ENCODE measurements at regions not wholly inside any gene's neighbourhood (a gene's known extent, or its start where the extent isn't known, plus 50 kb on each side); places are given as distances from the start of the nearest gene placed in this dataset.
"Not testable (repeated sequence)": the region's sequence is repeated elsewhere in the genome, so short reads cannot be mapped to it uniquely, and the experiment has no call there.

DNA sequence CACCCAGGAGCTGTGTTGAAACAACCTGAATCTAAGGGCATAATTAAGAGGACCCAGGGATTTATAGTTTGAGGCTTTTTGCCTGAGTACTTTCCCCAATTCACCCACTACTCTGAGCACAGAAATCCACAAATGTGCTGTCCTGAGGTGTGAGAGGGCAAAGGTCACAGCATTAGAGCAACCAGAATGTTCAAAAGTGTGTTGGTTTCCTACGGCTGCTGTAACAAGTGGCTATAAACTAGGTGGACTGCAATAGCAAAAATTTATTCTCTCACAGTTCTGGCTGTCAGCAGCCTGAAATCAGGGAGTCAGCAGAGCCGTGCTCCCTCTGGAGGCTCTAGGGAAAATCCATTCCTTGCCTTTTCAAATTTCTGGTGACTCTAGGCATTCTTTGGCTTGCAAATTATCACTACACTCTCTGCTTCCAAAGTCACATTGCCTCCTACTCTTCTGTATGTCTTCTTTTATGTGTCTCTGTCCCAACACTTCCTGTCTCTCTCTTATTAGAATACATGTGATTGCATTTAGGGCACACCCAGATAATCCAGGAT is 91.4 kb upstream of the TACR1 start:
- Histone ChIP-seq H3K4me3 (ENCODE audit: low read length) (no peak overlapping the region), H3K4me1 (ENCODE audit: insufficient read depth, low read length) (peaks cover 14% of the 10 kb centered on the region)

DNA sequence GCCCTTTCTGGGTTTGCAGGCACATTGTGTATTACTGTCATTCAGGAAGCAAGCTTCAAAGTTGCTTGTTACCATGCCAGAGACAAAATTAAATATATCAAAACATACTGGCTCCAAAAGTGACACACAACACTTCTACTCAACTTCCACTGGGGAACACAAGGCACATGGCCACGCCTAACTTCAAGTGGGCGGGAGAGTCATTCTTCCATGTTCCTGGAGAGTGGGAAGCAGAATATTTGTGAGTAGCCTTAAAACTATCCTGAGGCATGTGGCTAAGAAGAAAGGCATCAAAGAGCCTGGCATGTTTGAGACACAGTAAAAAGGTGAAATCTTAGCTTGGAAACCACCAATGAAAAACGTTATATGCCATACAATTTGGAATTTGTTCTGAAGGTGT is 90.5 kb upstream of the TACR1 start:
- peaks cover 14% of the 10 kb centered on the region for H3K4me1 ChIP-seq (ENCODE audit: insufficient read depth, low read length)
- H3K27me3 ChIP-seq (ENCODE audit: insufficient read depth, low read length) = no peaks in the 10 kb centered on the region
- H3K4me3 ChIP-seq (ENCODE audit: low read length) = no peak overlapping the region
- no peaks in the 10 kb centered on the region for H3K9me3 ChIP-seq (ENCODE audit: low read depth, low read length)

More for the DNA sequence above, 91.4 kb upstream of the TACR1 start:
- no peaks in the 10 kb centered on the region for H3K9me3 ChIP-seq (ENCODE audit: low read depth, low read length)
- no peaks in the 10 kb centered on the region for H3K27me3 ChIP-seq (ENCODE audit: insufficient read depth, low read length)

DNA sequence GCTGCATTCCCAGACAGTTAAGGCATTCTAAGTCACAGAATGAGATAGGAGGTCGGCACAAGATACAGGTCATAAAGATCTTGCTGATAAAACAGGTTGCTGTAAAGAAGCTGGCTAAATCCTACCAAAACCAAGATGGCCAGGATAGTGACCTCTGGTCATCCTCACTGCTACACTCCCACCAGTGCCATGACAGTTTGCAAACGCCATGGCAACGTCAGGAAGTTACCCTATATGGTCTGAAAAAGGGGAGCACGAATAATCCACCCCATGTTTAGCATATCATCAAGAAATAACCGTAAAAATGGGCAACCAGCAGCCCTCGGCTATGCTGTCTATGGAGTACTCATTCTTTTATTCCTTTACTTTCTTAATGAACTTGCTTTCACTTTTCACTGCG is 89.9 kb upstream of the TACR1 start:
- not testable (repeated sequence) for H3K9me3 ChIP-seq (ENCODE audit: low read depth, low read length); H3K27me3 ChIP-seq (ENCODE audit: insufficient read depth, low read length); H3K4me3 ChIP-seq (ENCODE audit: low read length)
- H3K4me1 ChIP-seq (ENCODE audit: insufficient read depth, low read length) = peaks cover 14% of the 10 kb centered on the region

DNA sequence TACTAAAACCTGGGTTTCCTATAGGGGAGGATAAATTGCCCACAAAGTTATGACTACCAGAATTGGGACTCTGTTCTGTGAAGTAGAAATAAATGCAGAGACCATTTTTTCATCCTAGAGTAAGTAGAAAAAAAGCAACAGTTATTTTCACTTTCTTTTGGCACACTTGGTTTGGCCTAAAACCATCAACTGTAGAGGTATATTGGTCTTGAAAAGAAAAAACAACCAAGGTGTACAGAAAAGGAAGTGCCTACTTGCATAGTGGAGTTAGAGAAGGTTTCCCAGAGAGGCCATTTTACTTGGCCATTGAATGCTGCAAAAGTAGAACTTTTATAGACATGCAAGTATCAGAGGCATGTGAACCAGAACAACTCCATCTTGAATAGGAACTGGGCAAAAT is 89.4 kb upstream of the TACR1 start:
- Histone ChIP-seq H3K4me3 (ENCODE audit: low read length) (no peak overlapping the region), H3K27me3 (ENCODE audit: insufficient read depth, low read length) (no peaks in the 10 kb centered on the region), H3K9me3 (ENCODE audit: low read depth, low read length) (no peaks in the 10 kb centered on the region), H3K4me1 (ENCODE audit: insufficient read depth, low read length) (peaks cover 14% of the 10 kb centered on the region)

DNA sequence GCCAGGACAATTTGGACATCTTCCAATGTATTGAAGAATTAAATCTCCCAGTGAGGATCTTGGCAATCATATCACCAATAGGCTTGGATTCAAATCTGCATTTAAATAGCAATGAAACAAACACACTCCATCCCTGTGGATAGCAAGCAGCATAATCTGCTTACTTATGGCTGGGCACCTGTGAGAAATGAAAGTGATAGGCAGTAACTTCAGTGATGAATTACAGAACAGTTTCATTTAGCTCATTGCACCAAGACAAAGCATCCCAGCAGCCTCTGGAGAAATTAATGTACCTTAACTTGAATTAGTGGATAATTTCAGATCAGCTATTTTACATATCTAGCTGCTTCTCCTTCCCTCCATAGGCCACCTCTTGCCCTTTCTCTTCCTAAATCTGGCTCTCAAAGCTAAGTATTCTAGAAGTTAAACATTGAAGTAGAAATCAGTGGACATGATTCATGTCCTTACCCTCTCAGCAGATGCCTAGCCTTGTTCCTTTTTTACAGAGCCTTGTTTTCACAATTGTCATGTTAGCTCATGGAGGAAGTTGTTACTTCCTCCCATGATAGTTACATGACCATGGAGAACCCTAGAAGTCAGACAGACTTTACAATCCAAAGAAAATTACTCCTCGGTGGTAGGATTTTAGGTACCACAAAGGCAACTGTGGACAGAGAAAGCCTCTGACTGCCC is 88.5 kb upstream of the TACR1 start:
- Histone ChIP-seq H3K9me3 (ENCODE audit: low read depth, low read length) (no peaks in the 10 kb centered on the region), H3K4me1 (ENCODE audit: insufficient read depth, low read length) (peaks cover 14% of the 10 kb centered on the region), H3K27me3 (ENCODE audit: insufficient read depth, low read length) (no peaks in the 10 kb centered on the region), H3K4me3 (ENCODE audit: low read length) (no peak overlapping the region)

DNA sequence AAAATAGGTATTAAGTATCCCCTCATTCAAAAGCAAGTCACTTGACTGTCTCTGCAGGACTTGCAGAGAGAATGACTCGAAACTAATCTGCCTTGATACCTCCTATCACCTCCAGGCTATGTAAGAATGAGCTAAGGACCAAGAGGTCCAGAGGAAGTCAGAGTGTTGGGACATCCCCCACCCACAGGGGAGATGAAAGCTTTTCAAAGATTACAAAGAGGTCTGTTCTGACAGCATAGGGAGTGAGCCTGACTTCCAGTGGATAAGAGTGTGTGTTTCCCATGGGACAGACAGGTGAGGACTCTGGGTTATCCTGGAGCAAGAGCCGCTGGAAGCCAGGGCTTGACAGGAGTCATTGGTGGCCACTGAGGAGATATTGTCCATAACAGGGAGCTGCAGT is 85.0 kb upstream of the TACR1 start:
- Histone ChIP-seq H3K4me3 (ENCODE audit: low read length) (no peak overlapping the region), H3K27me3 (ENCODE audit: insufficient read depth, low read length) (no peaks in the 10 kb centered on the region), H3K4me1 (ENCODE audit: insufficient read depth, low read length) (peaks cover 14% of the 10 kb centered on the region), H3K9me3 (ENCODE audit: low read depth, low read length) (no peaks in the 10 kb centered on the region)

DNA sequence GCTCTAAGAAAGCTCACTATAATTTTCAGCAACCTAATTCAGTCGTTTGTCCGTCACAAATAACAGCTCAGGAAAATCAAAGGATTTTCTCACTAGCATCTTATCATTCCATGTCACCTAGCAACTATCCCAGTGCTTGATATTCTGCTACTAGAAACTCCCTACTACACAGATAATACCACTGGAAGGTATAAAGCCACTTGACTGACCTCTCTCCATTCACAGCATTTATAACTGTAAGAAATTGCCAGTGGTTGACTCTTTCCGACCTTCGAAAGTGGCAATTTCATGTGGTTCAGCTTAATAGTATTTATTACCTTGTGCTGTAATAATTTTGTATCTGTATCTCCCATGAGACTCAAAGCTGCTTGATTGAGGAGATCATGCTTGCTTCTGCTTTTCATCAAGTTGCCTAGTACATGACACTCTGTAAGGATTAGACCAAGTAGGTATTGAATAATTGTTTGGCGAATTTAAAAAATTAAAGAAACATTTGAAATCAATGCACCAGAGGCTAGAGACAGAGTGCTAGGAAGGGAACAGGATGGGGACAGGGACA is 79.6 kb upstream of the TACR1 start:
- Histone ChIP-seq H3K27me3 (ENCODE audit: insufficient read depth, low read length) (no peaks in the 10 kb centered on the region), H3K9me3 (ENCODE audit: low read depth, low read length) (peaks cover under 1% of the 10 kb centered on the region), H3K4me3 (ENCODE audit: low read length) (no peak overlapping the region), H3K4me1 (ENCODE audit: insufficient read depth, low read length) (no peaks in the 10 kb centered on the region)

DNA sequence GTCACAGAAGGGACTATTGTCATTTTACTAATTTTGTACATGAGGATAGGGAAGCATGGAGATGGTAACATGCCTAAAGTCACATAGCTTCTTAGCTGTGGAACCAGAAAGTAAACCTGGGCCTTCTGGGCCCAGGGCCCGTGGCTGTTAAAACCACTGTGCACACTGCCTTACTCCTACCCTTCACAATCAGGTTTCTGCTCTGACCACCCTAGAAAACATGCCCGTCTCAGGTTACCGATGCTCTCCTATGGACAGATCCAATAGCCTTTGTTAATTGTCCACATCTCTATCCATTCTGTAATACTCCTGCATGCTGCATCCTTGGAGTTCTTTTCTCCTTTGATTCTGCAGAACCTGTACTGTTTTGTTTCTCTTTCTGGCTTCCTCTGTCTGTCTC is 79.0 kb upstream of the TACR1 start:
- no peak overlapping the region for H3K4me3 ChIP-seq (ENCODE audit: low read length)
- H3K9me3 ChIP-seq (ENCODE audit: low read depth, low read length) = peaks cover 6% of the 10 kb centered on the region
- H3K4me1 ChIP-seq (ENCODE audit: insufficient read depth, low read length) = no peaks in the 10 kb centered on the region
- H3K27me3 ChIP-seq (ENCODE audit: insufficient read depth, low read length) = no peaks in the 10 kb centered on the region

DNA sequence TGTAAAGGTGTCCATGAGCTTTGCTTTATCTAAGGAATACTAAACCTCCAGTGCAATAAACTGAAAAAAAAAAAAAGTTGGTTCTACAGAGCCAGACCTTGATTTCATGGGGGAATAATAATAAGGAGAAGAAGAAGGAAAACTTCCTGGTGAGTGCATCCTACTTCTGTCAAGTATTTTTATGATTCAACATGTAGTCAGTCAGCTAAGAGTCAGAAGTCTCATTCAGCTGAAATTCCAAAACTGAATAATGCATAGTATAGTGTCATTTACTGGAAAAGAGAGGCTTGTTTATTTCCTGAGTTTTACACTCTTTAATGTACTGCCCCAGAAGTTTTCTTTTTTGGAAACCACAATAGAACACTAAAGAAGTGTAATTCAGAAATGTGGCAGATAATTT is 77.8 kb upstream of the TACR1 start:
- no peaks in the 10 kb centered on the region for H3K4me1 ChIP-seq (ENCODE audit: insufficient read depth, low read length)
- peaks cover 7% of the 10 kb centered on the region for H3K9me3 ChIP-seq (ENCODE audit: low read depth, low read length)
- no peaks in the 10 kb centered on the region for H3K27me3 ChIP-seq (ENCODE audit: insufficient read depth, low read length)
- no peak overlapping the region for H3K4me3 ChIP-seq (ENCODE audit: low read length)

DNA sequence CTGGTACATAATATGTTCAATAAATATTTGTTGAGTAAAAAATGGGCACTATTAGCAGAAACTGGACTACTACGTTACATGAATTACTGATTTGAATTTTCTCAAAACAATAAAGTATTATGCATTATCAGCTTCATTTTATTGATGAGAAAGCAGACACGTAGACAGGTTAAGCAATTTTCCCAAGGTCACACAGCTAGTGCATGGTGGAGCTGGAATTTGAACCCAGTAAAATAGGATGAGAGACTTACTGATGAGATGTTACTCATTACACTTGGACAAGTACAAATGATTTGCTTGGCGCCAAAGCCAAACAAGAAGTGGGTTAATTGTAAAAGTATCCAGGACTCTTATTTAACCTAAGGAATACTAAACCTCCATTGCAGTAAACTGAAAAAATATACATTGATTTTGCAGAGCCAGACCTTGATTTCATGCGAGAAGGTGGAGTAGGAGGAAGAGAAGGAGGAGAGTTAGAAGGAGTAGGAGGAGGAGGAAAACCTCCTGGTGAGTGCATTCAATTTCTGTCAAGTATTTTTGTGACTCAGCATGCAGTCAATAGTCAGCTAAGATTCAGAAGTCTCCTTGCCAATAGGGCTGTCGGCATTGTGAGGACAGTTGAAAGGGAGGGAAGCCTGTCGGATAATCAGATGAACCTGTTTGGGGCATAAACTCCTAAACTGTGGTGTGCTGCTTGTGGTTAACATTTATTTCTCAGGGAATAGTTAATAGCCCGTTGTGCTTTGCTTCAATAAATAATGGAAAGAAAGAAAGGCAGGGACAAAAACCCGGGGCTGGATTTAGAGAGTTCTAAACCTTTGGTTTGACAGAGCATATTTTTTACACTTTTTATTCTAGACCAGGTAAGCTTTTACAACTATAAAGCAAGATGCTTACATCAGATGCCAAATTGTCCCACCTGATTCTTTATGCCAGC is 77.0 kb upstream of the TACR1 start:
- H3K4me3 ChIP-seq (ENCODE audit: low read length) = no peak overlapping the region
- no peaks in the 10 kb centered on the region for H3K4me1 ChIP-seq (ENCODE audit: insufficient read depth, low read length)
- no peaks in the 10 kb centered on the region for H3K27me3 ChIP-seq (ENCODE audit: insufficient read depth, low read length)
- peaks cover 7% of the 10 kb centered on the region for H3K9me3 ChIP-seq (ENCODE audit: low read depth, low read length)

DNA sequence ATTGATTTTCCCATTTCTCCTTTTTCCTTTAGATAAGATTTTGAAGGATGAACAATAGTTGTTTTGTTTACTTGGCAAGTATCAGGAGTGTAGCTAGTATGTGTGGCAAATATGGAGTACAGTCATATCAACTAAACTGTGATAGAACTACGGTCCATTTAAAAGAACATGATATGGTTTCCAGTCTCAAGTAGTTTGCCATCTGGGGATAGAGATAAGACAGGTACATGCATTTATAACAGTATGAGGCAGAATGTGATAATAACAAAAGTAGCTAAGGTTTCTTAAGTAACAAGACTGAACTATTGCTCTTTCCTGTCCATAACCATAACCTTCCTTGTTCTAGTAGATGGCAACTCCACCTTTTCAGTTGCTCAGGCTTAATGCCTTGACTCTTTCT is 75.6 kb upstream of the TACR1 start:
- Histone ChIP-seq H3K27me3 (ENCODE audit: insufficient read depth, low read length) (no peaks in the 10 kb centered on the region), H3K4me1 (ENCODE audit: insufficient read depth, low read length) (no peaks in the 10 kb centered on the region), H3K9me3 (ENCODE audit: low read depth, low read length) (peaks cover 7% of the 10 kb centered on the region), H3K4me3 (ENCODE audit: low read length) (no peak overlapping the region)

DNA sequence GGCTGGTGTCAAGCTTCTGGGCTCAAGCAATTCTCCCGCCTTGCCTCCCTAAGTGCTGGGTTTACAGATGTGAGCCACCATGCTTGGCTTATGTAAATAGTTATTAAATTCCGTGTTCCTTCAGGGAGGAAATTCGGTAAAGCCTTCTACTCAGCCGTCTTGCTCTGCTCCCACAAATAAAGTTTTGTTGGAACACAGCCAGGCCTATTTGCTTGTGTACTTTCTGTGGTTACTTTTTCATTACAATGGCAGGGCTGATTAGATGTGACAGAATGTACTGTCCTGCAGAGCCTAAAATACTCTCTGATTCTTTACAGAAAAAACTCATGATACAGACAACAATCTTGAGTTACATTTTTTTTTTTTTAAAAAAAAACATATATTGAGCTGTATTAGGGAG is 68.8 kb upstream of the TACR1 start:
- Histone ChIP-seq H3K4me1 (ENCODE audit: insufficient read depth, low read length) (no peaks in the 10 kb centered on the region), H3K9me3 (ENCODE audit: low read depth, low read length) (peaks cover 6% of the 10 kb centered on the region), H3K4me3 (ENCODE audit: low read length) (no peak overlapping the region), H3K27me3 (ENCODE audit: insufficient read depth, low read length) (no peaks in the 10 kb centered on the region)

DNA sequence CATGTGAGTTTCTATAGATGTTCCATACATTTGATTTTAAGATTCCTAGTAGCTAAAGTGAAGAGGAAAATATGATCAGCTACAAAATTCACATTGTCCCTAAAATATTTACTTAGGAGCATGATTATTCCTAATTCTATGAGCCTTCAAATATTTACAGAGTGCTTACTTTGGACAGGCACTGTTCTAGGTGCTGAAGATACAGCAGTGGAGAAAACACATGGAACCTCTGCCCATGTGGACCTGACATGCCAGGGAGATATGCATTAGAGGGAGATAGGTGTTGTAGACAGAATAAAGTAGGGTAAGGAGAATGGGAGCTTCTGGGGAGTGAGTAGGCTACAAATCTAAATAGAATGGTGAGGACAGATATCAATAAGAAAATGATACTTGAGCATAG is 62.6 kb upstream of the TACR1 start:
- no peaks in the 10 kb centered on the region for H3K4me1 ChIP-seq (ENCODE audit: insufficient read depth, low read length)
- H3K4me3 ChIP-seq (ENCODE audit: low read length) = no peak overlapping the region
- H3K9me3 ChIP-seq (ENCODE audit: low read depth, low read length) = peaks cover 25% of the 10 kb centered on the region
- H3K27me3 ChIP-seq (ENCODE audit: insufficient read depth, low read length) = no peaks in the 10 kb centered on the region

DNA sequence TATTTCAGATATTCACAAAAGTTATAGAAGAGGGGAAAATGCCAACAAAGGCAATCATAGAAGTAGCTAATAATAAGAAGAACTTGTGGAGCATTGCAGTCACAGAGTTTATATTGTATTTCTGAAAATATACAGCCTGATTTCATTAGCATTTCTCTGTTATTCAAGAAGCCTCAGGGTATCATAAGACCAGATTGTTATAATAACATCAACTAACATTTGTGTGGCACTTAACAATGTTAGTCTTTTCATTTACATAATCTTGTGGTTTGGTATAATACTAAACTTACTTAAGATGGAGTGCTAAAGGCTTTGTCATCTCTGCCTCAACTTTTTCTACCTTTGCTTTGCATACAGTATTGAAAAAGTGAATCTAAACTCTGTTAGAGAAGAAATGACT is 61.6 kb upstream of the TACR1 start:
- H3K4me1 ChIP-seq (ENCODE audit: insufficient read depth, low read length) = no peaks in the 10 kb centered on the region
- no peaks in the 10 kb centered on the region for H3K27me3 ChIP-seq (ENCODE audit: insufficient read depth, low read length)
- peaks cover 25% of the 10 kb centered on the region for H3K9me3 ChIP-seq (ENCODE audit: low read depth, low read length)
- no peak overlapping the region for H3K4me3 ChIP-seq (ENCODE audit: low read length)

DNA sequence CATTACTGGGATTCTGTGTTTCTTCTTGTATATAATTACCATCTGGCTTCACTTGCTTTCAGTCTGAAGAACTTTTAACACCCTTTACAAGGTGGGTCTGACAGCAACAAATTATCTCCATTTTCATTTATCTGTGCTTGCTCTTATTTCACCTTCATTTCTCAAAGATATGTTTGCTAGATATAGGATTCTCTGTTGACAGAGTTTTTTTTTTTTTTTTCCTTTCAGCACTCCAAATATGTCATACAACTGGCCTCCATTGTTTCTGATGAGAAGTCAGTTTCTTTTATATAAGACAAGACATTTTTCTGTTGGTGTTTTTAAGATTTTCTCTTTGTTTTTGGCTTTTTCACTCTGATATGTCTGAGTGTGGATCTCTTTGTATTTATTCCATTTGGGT is 59.3 kb upstream of the TACR1 start:
- H3K4me3 ChIP-seq (ENCODE audit: low read length) = no peak overlapping the region
- no peaks in the 10 kb centered on the region for H3K27me3 ChIP-seq (ENCODE audit: insufficient read depth, low read length)
- no peaks in the 10 kb centered on the region for H3K4me1 ChIP-seq (ENCODE audit: insufficient read depth, low read length)
- H3K9me3 ChIP-seq (ENCODE audit: low read depth, low read length) = peaks cover 25% of the 10 kb centered on the region
